Neural progenitor cell (in vitro differentiated cells): ENCODE measurements at regions not wholly inside any gene's neighbourhood (a gene's known extent, or its start where the extent isn't known, plus 50 kb on each side); places are given as distances from the start of the nearest gene placed in this dataset.

Experiments
- CTCF ChIP-seq: fragments of 200-600 bp; sonication (generic); IDR thresholded peaks from 2 replicates; pipeline ENCODE4 v1.5.1; 2017; ENCODE audit warnings: antibody characterized with exemption, mild to moderate bottlenecking
- EZH2 ChIP-seq: fragments of 200-600 bp; sonication (generic); IDR thresholded peaks from 2 replicates; pipeline ENCODE4 v1.6.1; 2017; ENCODE audit warnings: antibody characterized with exemption, mild to moderate bottlenecking, moderate library complexity

GRCh38 chr7:89559596-89559995, 594.7 kb upstream of the STEAP1 start:
- TF ChIP-seq CTCF: no peak
- TF ChIP-seq EZH2: no peak
